ENCODE measurements at regions not wholly inside any gene's neighbourhood (a gene's known extent, or its start where the extent isn't known, plus 50 kb on each side); places are given as distances from the start of the nearest gene placed in this dataset.

DNA sequence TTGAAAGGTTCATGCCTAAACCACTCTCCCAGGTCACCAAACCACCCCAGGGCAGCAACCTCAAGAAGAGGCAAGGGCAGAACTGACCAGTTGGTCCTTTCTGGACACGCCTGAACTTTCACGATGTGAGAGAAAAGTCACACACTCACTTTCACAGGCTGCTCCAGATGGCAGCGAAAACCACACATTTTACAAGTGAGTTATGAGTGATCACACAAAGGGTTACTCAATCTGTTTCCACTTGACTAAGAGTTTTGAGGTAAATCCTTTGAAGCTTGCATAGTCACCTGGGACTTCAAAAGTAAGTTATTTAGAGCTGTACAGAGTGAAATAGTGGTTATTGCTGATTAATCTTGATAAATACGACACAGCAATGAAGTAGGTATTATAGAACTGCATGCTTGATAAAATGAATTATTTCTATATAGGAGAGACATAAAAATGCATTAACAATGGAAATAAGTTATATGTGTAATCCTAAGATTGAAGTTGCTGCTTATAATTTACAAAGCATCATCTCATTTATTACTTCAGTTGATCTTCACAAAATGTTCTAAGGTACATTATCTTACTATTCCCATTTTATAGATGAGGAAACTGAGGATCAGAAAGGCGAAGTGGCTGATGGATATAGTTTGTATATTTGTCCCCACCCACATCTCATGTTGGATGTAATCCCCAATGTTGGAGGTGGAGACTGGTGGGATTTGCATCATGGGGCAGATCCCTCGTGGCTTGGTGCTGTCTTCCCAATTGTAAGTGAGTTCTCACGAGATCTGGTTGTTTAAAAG lies 103.0 kb upstream of the KLF3 start:
- no peak for ATAC-seq
- peaks cover 0 to 6% of the 10 kb centered on the region in 2 experiments; a peak in 3 of 5 replicates for H3K4me1 ChIP-seq (replicated peaks in 1 of 2; ENCODE audit: control insufficient read depth in 2 of 2, insufficient read depth in 2 of 2, low read length in 2 of 2)
- no peaks in the 10 kb centered on the region for H3K79me2 ChIP-seq (ENCODE audit: control insufficient read depth, insufficient read depth, low read length)
- POLR2A ChIA-PET = interaction anchor here (0.7 kb wide), 1 partner anchor 1581 kb away, joined by 3 read pairs; no protein-coding TSS in a partner anchor
- no peaks in the 10 kb centered on the region for H3K36me3 ChIP-seq (ENCODE audit: control insufficient read depth, insufficient read depth, low read length)
- no peaks in the 10 kb centered on the region for H3K9me1 ChIP-seq (ENCODE audit: control insufficient read depth, insufficient read depth, low read length)
- H3K4me3 ChIP-seq = no peak overlapping the region
- CTCF ChIA-PET (ENCODE audit: low intra/inter-chr PET ratio) = no interaction called here
- H3K9ac ChIP-seq (ENCODE audit: insufficient read depth in 1 of 2, low read depth in 2 of 2, low read length in 2 of 2) = no peak overlapping the region
- in situ Hi-C loops (cut with MboI) = no loop called here
- no peaks in the 10 kb centered on the region for H4K20me1 ChIP-seq (replicated peaks; ENCODE audit: control insufficient read depth, insufficient read depth, low read length)
- no peak overlapping the region for H3K4me2 ChIP-seq (ENCODE audit: insufficient read depth, low read length)
- no peak overlapping the region for H2AFZ ChIP-seq (ENCODE audit: low read depth, low read length)
- no peak overlapping the region for H3K27ac ChIP-seq (ENCODE audit: extremely low read depth, low read depth, low read length)
- DNase-seq (ENCODE audit: extremely low read depth in 1 of 4, low spot score in 3 of 4) = no peak
- FAIRE-seq = no peak
- no peaks in the 10 kb centered on the region; the same call in 1 of the 2 replicates for H3K9me3 ChIP-seq (replicated peaks; ENCODE audit: control insufficient read depth, insufficient read depth, low read depth, low read length)
- H3K27me3 ChIP-seq (ENCODE audit: control insufficient read depth in 2 of 2, insufficient read depth in 2 of 2, low read length in 2 of 2) = no peaks in the 10 kb centered on the region
- BruUV-seq (replicated peaks) = no TSS peak
- 46% methylated on average over 7 of the region's 7 CpGs for WGBS (ENCODE audit: insufficient coverage, low coverage, missing lambda C conversion rate)
- intact Hi-C loops (cut with micrococcal nuclease) = no loop called here
- TF ChIP-seq RBBP5 (IDR thresholded peaks at IDR 0.05; ENCODE audit: borderline replicate concordance, insufficient read depth, low read length, poor library complexity, severe bottlenecking) (no peak), ZFX (CRISPR knock-in tag; IDR thresholded peaks at IDR 0.05) (no peak), PKNOX1 (IDR thresholded peaks at IDR 0.05) (no peak), ZNF354B (CRISPR knock-in tag; IDR thresholded peaks at IDR 0.05) (no peak), USF1 (CRISPR knock-in tag; IDR thresholded peaks at IDR 0.05) (no peak), BCOR (IDR thresholded peaks at IDR 0.05) (peak; percentile 75), EGR1 (conservative IDR thresholded peaks at IDR 0.05) (no peak), HDAC1 (IDR thresholded peaks at IDR 0.05) (no peak), SRSF9 (IDR thresholded peaks at IDR 0.05; ENCODE audit: borderline replicate concordance, low read depth, low read length) (no peak), JUND (IDR thresholded peaks at IDR 0.05; ENCODE audit: borderline replicate concordance, low read depth, low read length) (no peak), JUND (tag; IDR thresholded peaks at IDR 0.05; ENCODE audit: borderline replicate concordance, low read depth, low read length) (no peak), GTF2F1 (IDR thresholded peaks at IDR 0.05; ENCODE audit: low read depth, low read length) (no peak), NUFIP1 (IDR thresholded peaks at IDR 0.05; ENCODE audit: partially characterized antibody) (no peak), CHD2 (IDR thresholded peaks at IDR 0.05; ENCODE audit: low read depth, low read length) (peak; percentile 61; the same call in 1 of the 2 replicates), SP2 (IDR thresholded peaks at IDR 0.05; ENCODE audit: extremely low read depth, low read depth, low read length, poor library complexity, severe bottlenecking) (no peak), SMARCB1 (IDR thresholded peaks at IDR 0.05; ENCODE audit: insufficient read length, low read depth) (no peak), RBM22 (IDR thresholded peaks at IDR 0.05; ENCODE audit: low read depth, low read length, poor library complexity, severe bottlenecking) (no peak), HDAC2 (IDR thresholded peaks at IDR 0.05) (0 out of 2 replicates have a peak, but pooled peaks have one; percentile 23), EP300 (IDR thresholded peaks at IDR 0.05; ENCODE audit: low read length) (no peak)
- TF ChIP-seq, protein P1, sequence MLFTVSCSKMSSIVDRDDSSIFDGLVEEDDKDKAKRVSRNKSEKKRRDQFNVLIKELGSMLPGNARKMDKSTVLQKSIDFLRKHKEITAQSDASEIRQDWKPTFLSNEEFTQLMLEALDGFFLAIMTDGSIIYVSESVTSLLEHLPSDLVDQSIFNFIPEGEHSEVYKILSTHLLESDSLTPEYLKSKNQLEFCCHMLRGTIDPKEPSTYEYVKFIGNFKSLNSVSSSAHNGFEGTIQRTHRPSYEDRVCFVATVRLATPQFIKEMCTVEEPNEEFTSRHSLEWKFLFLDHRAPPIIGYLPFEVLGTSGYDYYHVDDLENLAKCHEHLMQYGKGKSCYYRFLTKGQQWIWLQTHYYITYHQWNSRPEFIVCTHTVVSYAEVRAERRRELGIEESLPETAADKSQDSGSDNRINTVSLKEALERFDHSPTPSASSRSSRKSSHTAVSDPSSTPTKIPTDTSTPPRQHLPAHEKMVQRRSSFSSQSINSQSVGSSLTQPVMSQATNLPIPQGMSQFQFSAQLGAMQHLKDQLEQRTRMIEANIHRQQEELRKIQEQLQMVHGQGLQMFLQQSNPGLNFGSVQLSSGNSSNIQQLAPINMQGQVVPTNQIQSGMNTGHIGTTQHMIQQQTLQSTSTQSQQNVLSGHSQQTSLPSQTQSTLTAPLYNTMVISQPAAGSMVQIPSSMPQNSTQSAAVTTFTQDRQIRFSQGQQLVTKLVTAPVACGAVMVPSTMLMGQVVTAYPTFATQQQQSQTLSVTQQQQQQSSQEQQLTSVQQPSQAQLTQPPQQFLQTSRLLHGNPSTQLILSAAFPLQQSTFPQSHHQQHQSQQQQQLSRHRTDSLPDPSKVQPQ (CRISPR knock-in tag; IDR thresholded peaks at IDR 0.05; ENCODE audit: borderline replicate concordance) = no peak

Data from K562 (cell line).